ENCODE measurements at regions not wholly inside any gene's neighbourhood (a gene's known extent, or its start where the extent isn't known, plus 50 kb on each side); places are given as distances from the start of the nearest gene placed in this dataset.

GRCh38 chr13:52975161-52975560, 53.5 kb upstream of the OLFM4 start:
- POLR2A ChIA-PET, result no interaction called here
- no peak overlapping the region for H3K4me2 ChIP-seq (ENCODE audit: insufficient read depth, low read length)
- H3K4me3 ChIP-seq (replicated peaks in 1 of 3; ENCODE audit: insufficient read depth in 1 of 3, low read depth in 1 of 3, low read length in 3 of 3), result no peak overlapping the region
- no peaks in the 10 kb centered on the region for H4K20me1 ChIP-seq (replicated peaks; ENCODE audit: control insufficient read depth, extremely low read depth, insufficient read depth, low read length)
- CTCF ChIA-PET, result no interaction called here
- no peak overlapping the region for H3K27ac ChIP-seq (ENCODE audit: insufficient read depth, low read depth, low read length)
- no TSS peak for BruUV-seq (replicated peaks)
- no peaks in the 10 kb centered on the region for H3K79me2 ChIP-seq (ENCODE audit: control insufficient read depth, insufficient read depth, low read length)
- H3K4me1 ChIP-seq (ENCODE audit: control insufficient read depth, extremely low read depth, insufficient read depth, low read length), result no peaks in the 10 kb centered on the region
- no peak overlapping the region for H3K9ac ChIP-seq (replicated peaks; ENCODE audit: extremely low read depth, insufficient read depth, low read length)
- no peaks in the 10 kb centered on the region for H3K9me1 ChIP-seq (replicated peaks; ENCODE audit: control insufficient read depth, extremely low read depth, insufficient read depth, low read length)
- dilution Hi-C loops (cut with MboI; ENCODE audit: extremely low pct_ligation_motif_present, low sequenced_read_pairs), result no loop called here
- H3K27me3 ChIP-seq (ENCODE audit: control insufficient read depth in 2 of 2, insufficient read depth in 2 of 2, low read length in 2 of 2), result no peaks in the 10 kb centered on the region
- no peaks in the 10 kb centered on the region for H3K36me3 ChIP-seq (ENCODE audit: control insufficient read depth in 2 of 2, extremely low read depth in 1 of 2, insufficient read depth in 2 of 2, low read length in 2 of 2)
- intact Hi-C loops (cut with micrococcal nuclease), result no loop called here
- H2AFZ ChIP-seq (ENCODE audit: low read depth, low read length), result no peak overlapping the region
- TF ChIP-seq GATA2 (IDR thresholded peaks at IDR 0.05; ENCODE audit: insufficient read depth, insufficient read length, low read depth, low read length) (no peak), EZH2 (IDR thresholded peaks at IDR 0.05; ENCODE audit: borderline replicate concordance, low read depth, low read length, severe bottlenecking) (no peak), POLR2A (IDR thresholded peaks at IDR 0.05; ENCODE audit: low read depth, low read length) (no peak), MYC (IDR thresholded peaks at IDR 0.05; ENCODE audit: low read depth, low read length) (no peak), FOS (IDR thresholded peaks at IDR 0.05; ENCODE audit: borderline replicate concordance, insufficient read depth, low read length) (no peak), MAX (IDR thresholded peaks at IDR 0.05; ENCODE audit: insufficient read depth, insufficient read length) (no peak), POLR2AphosphoS5 (IDR thresholded peaks at IDR 0.05; ENCODE audit: insufficient read depth, low read depth, low read length) (no peak), JUN (IDR thresholded peaks at IDR 0.05; ENCODE audit: borderline replicate concordance, insufficient read depth, insufficient read length, low read depth) (no peak)
- TF ChIP-seq, protein P1, sequence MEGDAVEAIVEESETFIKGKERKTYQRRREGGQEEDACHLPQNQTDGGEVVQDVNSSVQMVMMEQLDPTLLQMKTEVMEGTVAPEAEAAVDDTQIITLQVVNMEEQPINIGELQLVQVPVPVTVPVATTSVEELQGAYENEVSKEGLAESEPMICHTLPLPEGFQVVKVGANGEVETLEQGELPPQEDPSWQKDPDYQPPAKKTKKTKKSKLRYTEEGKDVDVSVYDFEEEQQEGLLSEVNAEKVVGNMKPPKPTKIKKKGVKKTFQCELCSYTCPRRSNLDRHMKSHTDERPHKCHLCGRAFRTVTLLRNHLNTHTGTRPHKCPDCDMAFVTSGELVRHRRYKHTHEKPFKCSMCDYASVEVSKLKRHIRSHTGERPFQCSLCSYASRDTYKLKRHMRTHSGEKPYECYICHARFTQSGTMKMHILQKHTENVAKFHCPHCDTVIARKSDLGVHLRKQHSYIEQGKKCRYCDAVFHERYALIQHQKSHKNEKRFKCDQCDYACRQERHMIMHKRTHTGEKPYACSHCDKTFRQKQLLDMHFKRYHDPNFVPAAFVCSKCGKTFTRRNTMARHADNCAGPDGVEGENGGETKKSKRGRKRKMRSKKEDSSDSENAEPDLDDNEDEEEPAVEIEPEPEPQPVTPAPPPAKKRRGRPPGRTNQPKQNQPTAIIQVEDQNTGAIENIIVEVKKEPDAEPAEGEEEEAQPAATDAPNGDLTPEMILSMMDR (IDR thresholded peaks at IDR 0.05; ENCODE audit: extremely low read depth in 1 of 2, insufficient read depth in 1 of 2, low read depth in 1 of 2, low read length in 2 of 2), result no peak
- no peak for FAIRE-seq
- no peak for DNase-seq (ENCODE audit: low read depth, low spot score)
- H3K9me3 ChIP-seq (replicated peaks; ENCODE audit: control insufficient read depth, insufficient read depth, low read length), result no peaks in the 10 kb centered on the region

Measured in endothelial cell of umbilical vein (primary cell).